K562 (cell line): ENCODE measurements at regions not wholly inside any gene's neighbourhood (a gene's known extent, or its start where the extent isn't known, plus 50 kb on each side); places are given as distances from the start of the nearest gene placed in this dataset.

Source experiments
- ATAC-seq: fragments of 200-7000 bp; cut with Tn5 transposase; 3 replicates; pipeline ENCODE4 v1.9.1; 2020; ENCODE audit warnings: moderate library complexity
- BruUV-seq: library from RNA; stranded (reverse); fragments of 400-500 nt; replicated peaks from 2 replicates; lab custom pipeline; 2021; lab: Mats Ljungman, UMichigan
- CTCF ChIA-PET: fragments of 300-600 bp; formaldehyde crosslinking; extraction: SDS; loops from one replicate; lab custom pipeline; 2021; ENCODE audit warnings: low intra/inter-chr PET ratio; lab: Yijun Ruan, JAX
- POLR2A ChIA-PET: fragments of 300-600, 350-650 bp; sonication (Branson Sonifier 250); formaldehyde crosslinking; extraction: SDS; loops from one replicate; lab custom pipeline; 2021; ENCODE audit warnings: antibody characterized with exemption, inconsistent platforms; lab: Yijun Ruan, JAX
- DNase-seq, 4 experiments: peaks; one replicate each; pipeline versions ENCODE4 v3.0.0 to v3.0.0-alpha.2; 2011 to 2018; ENCODE audit warnings: low spot score in 3 of 4, mixed read lengths in 3 of 4; ENCODE audit errors: extremely low read depth in 1 of 4
- FAIRE-seq: peaks from 2 replicates; lab custom pipeline; 2011; peaks lifted over from hg19 to GRCh38; lab: Jason Lieb, UNC
- H2AFZ ChIP-seq: 2 replicates; pipeline ENCODE4 v1.6.0; 2011; ENCODE audit warnings: low read depth, low read length, control low read depth, inconsistent platforms
- H3K27ac ChIP-seq: fragments of 200-600 bp; 3 replicates; pipeline ENCODE4 v1.8.0; 2011; ENCODE audit warnings: low read depth, mild to moderate bottlenecking, control low read depth, inconsistent platforms, low read length, moderate library complexity, mixed read lengths; ENCODE audit errors: extremely low read depth
- H3K27me3 ChIP-seq, 2 experiments: fragments of 300-600 bp in 1 of 2; 2 replicates in 1 of 2; 3 replicates in 1 of 2; pipeline versions ENCODE4 v1.6.0 to v1.8.0; 2011; ENCODE audit warnings: inconsistent platforms in 2 of 2, low read length in 2 of 2, mild to moderate bottlenecking in 1 of 2, mixed read lengths in 1 of 2, moderate library complexity in 1 of 2; ENCODE audit not compliant: control insufficient read depth in 2 of 2, insufficient read depth in 2 of 2
- H3K36me3 ChIP-seq: fragments of 300-600 bp; 3 replicates; pipeline ENCODE4 v1.8.0; 2011; ENCODE audit warnings: mild to moderate bottlenecking, low read length, inconsistent platforms; ENCODE audit not compliant: control insufficient read depth, insufficient read depth
- H3K4me1 ChIP-seq, 2 experiments: fragments of 200-600 bp in 1 of 2; replicated peaks in 1 of 2; 2 replicates in 1 of 2; 3 replicates in 1 of 2; pipeline versions ENCODE4 v1.5.1 to v1.8.0; 2011; ENCODE audit warnings: inconsistent platforms in 2 of 2, low read length in 2 of 2, mild to moderate bottlenecking in 1 of 2, mixed read lengths in 1 of 2, moderate library complexity in 1 of 2; ENCODE audit not compliant: control insufficient read depth in 2 of 2, insufficient read depth in 2 of 2
- H3K4me2 ChIP-seq: 2 replicates; pipeline ENCODE4 v1.6.1; 2011; ENCODE audit warnings: low read length, control low read depth, inconsistent platforms, mixed read lengths; ENCODE audit not compliant: insufficient read depth
- H3K4me3 ChIP-seq: fragments of 200-600 bp; sonication (generic), shearing (Covaris generic); 2 replicates; pipeline ENCODE4 v1.5.1; 2016; ENCODE audit warnings: control low read depth, inconsistent platforms
- H3K79me2 ChIP-seq: fragments of 200-600 bp; 3 replicates; pipeline ENCODE4 v1.8.0; 2011; ENCODE audit warnings: low read length, inconsistent platforms; ENCODE audit not compliant: control insufficient read depth, insufficient read depth
- H3K9ac ChIP-seq, 2 experiments: 2 replicates each; pipeline versions ENCODE4 v1.6.0 to v1.6.1; 2011; ENCODE audit warnings: low read depth in 2 of 2, low read length in 2 of 2, control low read depth in 1 of 2, inconsistent platforms in 1 of 2, mild to moderate bottlenecking in 1 of 2, mixed read lengths in 1 of 2; ENCODE audit not compliant: insufficient read depth in 1 of 2
- H3K9me1 ChIP-seq: one replicate; pipeline ENCODE4 v1.6.0; 2011; ENCODE audit warnings: inconsistent platforms, mild to moderate bottlenecking, low read length, moderate library complexity; ENCODE audit not compliant: control insufficient read depth, insufficient read depth
- H3K9me3 ChIP-seq: replicated peaks from 2 replicates; pipeline ENCODE4 v1.5.1; 2011; ENCODE audit warnings: low read depth, low read length, inconsistent platforms; ENCODE audit not compliant: control insufficient read depth, insufficient read depth
- H4K20me1 ChIP-seq: replicated peaks from 2 replicates; pipeline ENCODE4 v1.6.1; 2011; ENCODE audit warnings: low read length, inconsistent platforms, mixed read lengths; ENCODE audit not compliant: control insufficient read depth, insufficient read depth
- ZNF57 ChIP-seq: fragments of 450-650 bp; formaldehyde crosslinking; IDR thresholded peaks from 2 replicates; pipeline ENCODE4 v1.4.0; 2020; ENCODE audit warnings: mild to moderate bottlenecking, moderate library complexity
- WGBS: fragments of 100-300 bp; shearing (Covaris generic); methylation state at CpG from one replicate; pipeline ENCODE4 v1.1.6; 2016; ENCODE audit warnings: low coverage, mixed read lengths; ENCODE audit not compliant: insufficient coverage; ENCODE audit errors: missing lambda C conversion rate; 5-methylcytosine and 5-hydroxymethylcytosine counted together
- in situ Hi-C: fragments of 300-500 bp; cut with MboI; formaldehyde crosslinking; loops from 4 replicates; pipeline ENCODE4 v1.15.0; 2018; ENCODE audit warnings: inconsistent platforms, mixed read lengths
- intact Hi-C: fragments of 100-400 bp; cut with micrococcal nuclease; formaldehyde crosslinking; loops from 2 replicates; pipeline ENCODE4 v1.14.2; 2022
- TF ChIP-seq, protein P1 (sequence below), 2 experiments: fragments of 450-650 bp; IDR thresholded peaks; 2 replicates each; pipeline ENCODE4 v1.6.1; 2016; ENCODE audit warnings: mild to moderate bottlenecking in 2 of 2, borderline replicate concordance in 1 of 2, low read depth in 1 of 2, moderate library complexity in 1 of 2

DNA sequence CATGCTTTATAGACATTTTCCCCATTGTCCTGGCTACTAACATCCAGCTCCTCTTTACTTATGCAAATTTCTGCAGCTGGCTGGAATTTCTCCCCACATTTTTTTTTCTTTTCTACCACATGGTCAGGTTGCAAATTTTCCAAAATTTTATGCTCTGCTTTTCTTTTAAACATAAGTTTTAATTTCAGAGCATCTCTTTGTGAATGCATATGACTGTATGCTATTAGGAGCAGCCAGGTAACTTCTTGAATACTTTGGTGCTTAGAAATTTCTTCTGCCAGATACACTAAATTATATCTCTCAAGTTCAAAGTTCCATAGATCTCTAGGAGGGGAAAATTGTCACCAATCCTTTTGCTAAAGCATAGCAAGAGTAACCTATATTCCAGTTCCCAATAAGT, 365.9 kb downstream of the LRFN5 start (continued):
- TF ChIP-seq, protein P1, sequence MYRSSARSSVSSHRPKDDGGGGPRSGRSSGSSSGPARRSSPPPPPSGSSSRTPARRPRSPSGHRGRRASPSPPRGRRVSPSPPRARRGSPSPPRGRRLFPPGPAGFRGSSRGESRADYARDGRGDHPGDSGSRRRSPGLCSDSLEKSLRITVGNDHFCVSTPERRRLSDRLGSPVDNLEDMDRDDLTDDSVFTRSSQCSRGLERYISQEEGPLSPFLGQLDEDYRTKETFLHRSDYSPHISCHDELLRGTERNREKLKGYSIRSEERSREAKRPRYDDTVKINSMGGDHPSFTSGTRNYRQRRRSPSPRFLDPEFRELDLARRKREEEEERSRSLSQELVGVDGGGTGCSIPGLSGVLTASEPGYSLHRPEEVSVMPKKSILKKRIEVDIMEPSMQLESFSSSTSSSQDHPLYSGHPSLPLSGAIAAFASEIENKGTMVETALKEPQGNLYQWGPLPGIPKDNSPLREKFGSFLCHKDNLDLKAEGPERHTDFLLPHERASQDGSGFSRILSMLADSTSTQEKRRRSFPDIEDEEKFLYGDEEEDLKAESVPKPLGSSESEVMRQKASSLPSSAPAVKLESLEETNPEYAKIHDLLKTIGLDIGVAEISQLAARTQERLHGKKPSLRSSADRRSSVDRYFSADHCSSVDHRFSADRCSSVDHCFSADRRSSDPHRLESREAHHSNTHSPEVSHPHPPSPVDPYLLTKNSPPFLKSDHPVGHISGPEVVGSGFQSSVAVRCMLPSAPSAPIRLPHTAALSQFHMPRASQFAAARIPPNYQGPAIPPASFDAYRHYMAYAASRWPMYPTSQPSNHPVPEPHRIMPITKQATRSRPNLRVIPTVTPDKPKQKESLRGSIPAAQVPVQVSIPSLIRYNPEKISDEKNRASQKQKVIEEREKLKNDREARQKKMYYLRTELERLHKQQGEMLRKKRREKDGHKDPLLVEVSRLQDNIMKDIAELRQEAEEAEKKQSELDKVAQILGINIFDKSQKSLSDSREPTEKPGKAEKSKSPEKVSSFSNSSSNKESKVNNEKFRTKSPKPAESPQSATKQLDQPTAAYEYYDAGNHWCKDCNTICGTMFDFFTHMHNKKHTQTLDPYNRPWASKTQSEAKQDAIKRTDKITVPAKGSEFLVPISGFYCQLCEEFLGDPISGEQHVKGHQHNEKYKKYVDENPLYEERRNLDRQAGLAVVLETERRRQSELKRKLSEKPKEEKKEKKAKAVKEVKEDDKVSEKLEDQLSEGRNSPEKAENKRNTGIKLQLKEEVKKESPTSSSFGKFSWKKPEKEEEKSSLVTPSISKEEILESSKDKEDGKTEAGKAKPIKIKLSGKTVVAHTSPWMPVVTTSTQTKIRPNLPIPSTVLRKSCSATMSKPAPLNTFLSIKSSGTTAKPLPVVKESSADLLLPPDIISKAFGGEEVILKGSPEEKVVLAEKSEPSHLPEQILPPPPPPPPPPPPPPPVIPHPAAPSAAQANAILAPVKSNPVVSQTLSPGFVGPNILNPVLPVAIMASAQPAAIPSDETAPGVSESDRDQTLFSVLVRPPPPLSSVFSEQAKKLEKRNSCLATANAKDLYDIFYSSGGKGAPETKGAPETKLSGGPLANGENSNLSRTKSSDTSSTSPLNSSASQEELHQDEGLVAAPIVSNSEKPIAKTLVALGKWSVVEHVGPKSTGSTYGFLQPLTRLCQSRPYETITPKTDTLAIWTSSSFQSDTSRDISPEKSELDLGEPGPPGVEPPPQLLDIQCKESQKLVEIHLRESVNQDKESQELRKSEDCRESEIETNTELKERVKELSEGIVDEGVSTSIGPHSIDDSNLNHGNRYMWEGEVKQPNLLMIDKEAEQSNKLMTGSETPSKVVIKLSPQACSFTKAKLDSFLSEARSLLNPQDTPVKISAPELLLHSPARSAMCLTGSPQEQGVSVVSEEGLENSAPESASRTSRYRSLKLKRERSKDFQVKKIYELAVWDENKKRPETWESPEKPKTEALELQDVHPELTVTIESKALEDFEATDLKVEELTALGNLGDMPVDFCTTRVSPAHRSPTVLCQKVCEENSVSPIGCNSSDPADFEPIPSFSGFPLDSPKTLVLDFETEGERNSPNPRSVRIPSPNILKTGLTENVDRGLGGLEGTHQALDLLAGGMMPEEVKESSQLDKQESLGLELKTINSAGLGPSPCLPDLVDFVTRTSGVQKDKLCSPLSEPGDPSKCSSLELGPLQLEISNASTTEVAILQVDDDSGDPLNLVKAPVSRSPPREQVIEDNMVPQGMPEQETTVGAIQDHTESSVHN (IDR thresholded peaks at IDR 0.05; ENCODE audit: borderline replicate concordance in 1 of 2, low read depth in 1 of 2), result no peak

DNA sequence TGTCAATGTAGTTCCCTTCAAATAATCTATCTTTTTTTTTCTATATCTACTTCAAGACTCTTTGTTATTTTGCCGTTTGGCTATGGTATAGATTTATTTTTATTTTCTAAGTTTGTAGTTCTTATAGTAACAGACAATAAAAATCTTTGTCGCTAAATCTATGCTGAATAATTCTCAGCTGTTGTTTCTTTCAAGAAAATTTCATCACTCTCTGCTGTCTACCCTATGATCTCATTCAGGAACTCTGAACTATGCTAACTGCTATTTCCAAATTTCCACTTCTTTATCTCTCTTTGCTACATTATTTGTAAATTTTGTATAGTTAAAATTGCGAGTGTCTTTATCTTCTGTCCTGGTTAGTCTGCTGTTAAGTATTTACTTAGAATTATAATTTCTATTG, 353.6 kb downstream of the LRFN5 start:
- CTCF ChIA-PET, result no interaction called here

More for the DNA sequence above, 353.6 kb downstream of the LRFN5 start:
- Histone ChIP-seq H3K4me3 (no peak overlapping the region), H3K9me1 (no peaks in the 10 kb centered on the region), H3K36me3 (no peaks in the 10 kb centered on the region), H3K27me3 (no peaks in the 10 kb centered on the region), H3K4me1 (no peaks in the 10 kb centered on the region), H2AFZ (no peak overlapping the region), H4K20me1 (no peaks in the 10 kb centered on the region), H3K79me2 (no peaks in the 10 kb centered on the region), H3K9ac (no peak overlapping the region), H3K27ac (no peak overlapping the region), H3K4me2 (no peak overlapping the region), H3K9me3 (no peaks in the 10 kb centered on the region)
- POLR2A ChIA-PET, result no interaction called here
- in situ Hi-C loops (no loop called here), intact Hi-C loops (no loop called here)
- DNase-seq (no peak), FAIRE-seq (no peak), ATAC-seq (no peak)
- WGBS, result 0% methylated on average over 3 of the region's 3 CpGs
- no peak for TF ChIP-seq ZNF57 (CRISPR knock-in tag)
- BruUV-seq, result no TSS peak
